Karpas-422 (cell line): ENCODE measurements at regions not wholly inside any gene's neighbourhood (a gene's known extent, or its start where the extent isn't known, plus 50 kb on each side); places are given as distances from the start of the nearest gene placed in this dataset.

Experiments
- DNase-seq: peaks from one replicate; pipeline ENCODE4 v3.0.0-alpha.2; 2015
- H2AFZ ChIP-seq: fragments of 200-600 bp; sonication (generic); 2 replicates; pipeline ENCODE4 v1.6.1; 2014; ENCODE audit warnings: antibody characterized with exemption, low read length, mixed read lengths
- H3K27ac ChIP-seq: fragments of 200-600 bp; sonication (generic); 2 replicates; pipeline ENCODE4 v1.5.1; 2014; ENCODE audit warnings: mild to moderate bottlenecking, low read length, moderate library complexity
- H3K27me3 ChIP-seq: fragments of 200-600 bp; sonication (generic); 2 replicates; pipeline ENCODE4 v1.6.1; 2014; ENCODE audit warnings: low read length, mixed read lengths
- H3K36me3 ChIP-seq: fragments of 200-600 bp; sonication (generic); 2 replicates; pipeline ENCODE4 v1.6.1; 2014; ENCODE audit warnings: low read length, mixed read lengths; ENCODE audit not compliant: insufficient read depth
- H3K4me1 ChIP-seq: fragments of 200-600 bp; sonication (generic); 2 replicates; pipeline ENCODE4 v1.6.1; 2014; ENCODE audit warnings: mild to moderate bottlenecking, low read length, mixed read lengths
- H3K4me2 ChIP-seq: fragments of 200-600 bp; sonication (generic); 2 replicates; pipeline ENCODE4 v1.6.1; 2014; ENCODE audit warnings: low read length, low read depth, mild to moderate bottlenecking; ENCODE audit not compliant: poor library complexity, severe bottlenecking
- H3K4me3 ChIP-seq: fragments of 200-600 bp; sonication (generic); 2 replicates; pipeline ENCODE4 v1.5.1; 2014; ENCODE audit warnings: mild to moderate bottlenecking, antibody characterized with exemption, low read length, mixed read lengths
- H3K79me2 ChIP-seq: fragments of 200-600 bp; sonication (generic); 2 replicates; pipeline ENCODE4 v1.6.1; 2014; ENCODE audit warnings: mild to moderate bottlenecking, low read length, mixed read lengths
- H3K9ac ChIP-seq: fragments of 200-600 bp; sonication (generic); 2 replicates; pipeline ENCODE4 v1.6.0; 2014; ENCODE audit warnings: low read length
- H3K9me2 ChIP-seq: fragments of 200-600 bp; sonication (generic), shearing (Covaris generic); replicated peaks from 2 replicates; pipeline ENCODE4 v1.6.0; 2014; ENCODE audit warnings: mild to moderate bottlenecking, low read length, moderate library complexity; ENCODE audit not compliant: insufficient read depth
- H3K9me3 ChIP-seq: fragments of 300-700, 200-600 bp; sonication (generic); 2 replicates; pipeline ENCODE4 v1.6.1; 2014; ENCODE audit warnings: low read length, mixed read lengths
- H4K20me1 ChIP-seq: fragments of 200-600 bp; sonication (generic); 2 replicates; pipeline ENCODE4 v1.6.1; 2014; ENCODE audit warnings: mild to moderate bottlenecking, antibody characterized with exemption, low read length, low read depth; ENCODE audit not compliant: insufficient read depth

- H2AFZ ChIP-seq = no peak overlapping the region
- H3K27me3 ChIP-seq = no peaks in the 10 kb centered on the region
- H3K36me3 ChIP-seq = no peaks in the 10 kb centered on the region
- no peak overlapping the region for H3K27ac ChIP-seq
- H4K20me1 ChIP-seq = no peaks in the 10 kb centered on the region
- no peaks in the 10 kb centered on the region for H3K9me2 ChIP-seq
- H3K4me1 ChIP-seq = no peaks in the 10 kb centered on the region
- H3K4me3 ChIP-seq = no peak overlapping the region
- H3K4me2 ChIP-seq = no peak overlapping the region
- H3K9me3 ChIP-seq = no peaks in the 10 kb centered on the region; the same call in 1 of the 2 replicates
- H3K79me2 ChIP-seq = no peaks in the 10 kb centered on the region
- H3K9ac ChIP-seq = no peak overlapping the region
- DNase-seq = no peak
Measured at GRCh38 chr11:25844811-25845210, 487.1 kb upstream of the ANO3 start.

- H3K9me3 ChIP-seq = no peaks in the 10 kb centered on the region
- H4K20me1 ChIP-seq = no peaks in the 10 kb centered on the region
- no peaks in the 10 kb centered on the region for H3K36me3 ChIP-seq
- no peaks in the 10 kb centered on the region for H3K9me2 ChIP-seq
- no peaks in the 10 kb centered on the region for H3K27me3 ChIP-seq
- no peak overlapping the region for H3K4me2 ChIP-seq
- H3K27ac ChIP-seq = no peak overlapping the region
- no peak overlapping the region for H3K9ac ChIP-seq
- no peaks in the 10 kb centered on the region for H3K79me2 ChIP-seq
- H3K4me1 ChIP-seq = no peaks in the 10 kb centered on the region; the same call in 1 of the 2 replicates
- no peak overlapping the region for H3K4me3 ChIP-seq
- H2AFZ ChIP-seq = no peak overlapping the region
- DNase-seq = no peak
Measured at GRCh38 chr11:25855916-25856315, 476.0 kb upstream of the ANO3 start.

- Histone ChIP-seq H3K4me2 (no peak overlapping the region), H3K9me2 (no peaks in the 10 kb centered on the region), H3K79me2 (no peaks in the 10 kb centered on the region), H4K20me1 (no peaks in the 10 kb centered on the region), H3K27ac (no peak overlapping the region), H2AFZ (no peak overlapping the region), H3K9ac (no peak overlapping the region), H3K9me3 (no peaks in the 10 kb centered on the region), H3K27me3 (no peaks in the 10 kb centered on the region), H3K4me1 (no peaks in the 10 kb centered on the region; the same call in 1 of the 2 replicates), H3K4me3 (no peak overlapping the region), H3K36me3 (no peaks in the 10 kb centered on the region)
- no peak for DNase-seq
Measured at GRCh38 chr11:25859776-25860175, 472.2 kb upstream of the ANO3 start.

- DNase-seq = no peak
- Histone ChIP-seq H2AFZ (no peak overlapping the region), H3K9me3 (no peaks in the 10 kb centered on the region), H3K27me3 (no peaks in the 10 kb centered on the region), H3K36me3 (no peaks in the 10 kb centered on the region), H3K4me3 (no peak overlapping the region), H3K9me2 (no peaks in the 10 kb centered on the region), H3K4me2 (no peak overlapping the region), H3K79me2 (no peaks in the 10 kb centered on the region), H4K20me1 (no peaks in the 10 kb centered on the region), H3K9ac (no peak overlapping the region), H3K4me1 (no peaks in the 10 kb centered on the region; the same call in 1 of the 2 replicates), H3K27ac (no peak overlapping the region)
Measured at GRCh38 chr11:25860677-25861450, 471.1 kb upstream of the ANO3 start.

GRCh38 chr11:25862159-25862558 is 469.8 kb upstream of the ANO3 start:
- DNase-seq = no peak
- no peak overlapping the region for H2AFZ ChIP-seq
- H4K20me1 ChIP-seq = no peaks in the 10 kb centered on the region
- no peak overlapping the region for H3K27ac ChIP-seq
- H3K4me2 ChIP-seq = no peak overlapping the region
- H3K9me3 ChIP-seq = no peaks in the 10 kb centered on the region
- H3K9ac ChIP-seq = no peak overlapping the region
- no peaks in the 10 kb centered on the region for H3K27me3 ChIP-seq
- H3K36me3 ChIP-seq = no peaks in the 10 kb centered on the region
- no peaks in the 10 kb centered on the region for H3K79me2 ChIP-seq
- no peaks in the 10 kb centered on the region; the same call in 1 of the 2 replicates for H3K4me1 ChIP-seq
- H3K4me3 ChIP-seq = no peak overlapping the region
- no peaks in the 10 kb centered on the region for H3K9me2 ChIP-seq

- Histone ChIP-seq H2AFZ (no peak overlapping the region), H3K9me2 (no peaks in the 10 kb centered on the region), H3K4me3 (no peak overlapping the region), H4K20me1 (no peaks in the 10 kb centered on the region), H3K9me3 (no peaks in the 10 kb centered on the region), H3K27me3 (no peaks in the 10 kb centered on the region), H3K27ac (no peak overlapping the region), H3K36me3 (no peaks in the 10 kb centered on the region), H3K9ac (no peak overlapping the region), H3K4me1 (no peaks in the 10 kb centered on the region), H3K4me2 (no peak overlapping the region), H3K79me2 (no peaks in the 10 kb centered on the region)
- no peak for DNase-seq
Measured at GRCh38 chr11:25863986-25864385, 467.9 kb upstream of the ANO3 start.

GRCh38 chr11:25876456-25876965 is 455.4 kb upstream of the ANO3 start:
- Histone ChIP-seq H3K9me3 (peaks cover 3% of the 10 kb centered on the region), H3K4me3 (no peak overlapping the region), H3K79me2 (no peaks in the 10 kb centered on the region), H3K9ac (no peak overlapping the region), H4K20me1 (no peaks in the 10 kb centered on the region), H3K27ac (no peak overlapping the region), H3K4me2 (no peak overlapping the region), H3K27me3 (no peaks in the 10 kb centered on the region), H3K4me1 (no peaks in the 10 kb centered on the region), H3K9me2 (no peaks in the 10 kb centered on the region), H2AFZ (no peak overlapping the region), H3K36me3 (no peaks in the 10 kb centered on the region)
- DNase-seq = no peak

- no peak for DNase-seq
- no peaks in the 10 kb centered on the region for H4K20me1 ChIP-seq
- no peak overlapping the region for H3K27ac ChIP-seq
- no peak overlapping the region for H2AFZ ChIP-seq
- no peaks in the 10 kb centered on the region for H3K9me3 ChIP-seq
- H3K4me2 ChIP-seq = no peak overlapping the region
- H3K4me3 ChIP-seq = no peak overlapping the region
- no peaks in the 10 kb centered on the region for H3K27me3 ChIP-seq
- H3K9me2 ChIP-seq = no peaks in the 10 kb centered on the region
- no peaks in the 10 kb centered on the region for H3K4me1 ChIP-seq
- H3K79me2 ChIP-seq = no peaks in the 10 kb centered on the region
- no peaks in the 10 kb centered on the region for H3K36me3 ChIP-seq
- H3K9ac ChIP-seq = no peak overlapping the region
Measured at GRCh38 chr11:25886036-25886435, 445.9 kb upstream of the ANO3 start.
